ENCODE measurements at regions not wholly inside any gene's neighbourhood (a gene's known extent, or its start where the extent isn't known, plus 50 kb on each side); places are given as distances from the start of the nearest gene placed in this dataset.
"Not testable (repeated sequence)": the region's sequence is repeated elsewhere in the genome, so short reads cannot be mapped to it uniquely, and the experiment has no call there.

GRCh38 chr16:29600111-29601000, 62.7 kb upstream of the SPN start:
- H3K9me2 ChIP-seq (replicated peaks; ENCODE audit: low read depth, low read length); H4K20me1 ChIP-seq (ENCODE audit: insufficient read depth, low read length, poor library complexity, severe bottlenecking); H3K9me3 ChIP-seq (ENCODE audit: insufficient read depth, low read depth, low read length); H3K27me3 ChIP-seq (ENCODE audit: insufficient read depth, low read length, poor library complexity, severe bottlenecking); H3K36me3 ChIP-seq (ENCODE audit: insufficient read depth, low read length); H3F3A ChIP-seq (ENCODE audit: low read depth): not testable (repeated sequence)
- Histone ChIP-seq H2AFZ (ENCODE audit: low read length) (peak overlapping the region; percentile 42; the same call in 1 of the 2 replicates), H3K79me2 (ENCODE audit: insufficient read depth, low read length) (peaks cover 72% of the 10 kb centered on the region), H3K9ac (ENCODE audit: low read depth, low read length, poor library complexity, severe bottlenecking) (peak overlapping the region; percentile 83), H3K4me1 (ENCODE audit: insufficient read depth, low read length, poor library complexity, severe bottlenecking) (peaks cover 16% of the 10 kb centered on the region), H3K4me3 (ENCODE audit: low read length, poor library complexity, severe bottlenecking) (peak overlapping the region; percentile 75), H3K4me2 (ENCODE audit: low read depth, low read length, poor library complexity, severe bottlenecking) (peak overlapping the region; percentile 96)

DNA sequence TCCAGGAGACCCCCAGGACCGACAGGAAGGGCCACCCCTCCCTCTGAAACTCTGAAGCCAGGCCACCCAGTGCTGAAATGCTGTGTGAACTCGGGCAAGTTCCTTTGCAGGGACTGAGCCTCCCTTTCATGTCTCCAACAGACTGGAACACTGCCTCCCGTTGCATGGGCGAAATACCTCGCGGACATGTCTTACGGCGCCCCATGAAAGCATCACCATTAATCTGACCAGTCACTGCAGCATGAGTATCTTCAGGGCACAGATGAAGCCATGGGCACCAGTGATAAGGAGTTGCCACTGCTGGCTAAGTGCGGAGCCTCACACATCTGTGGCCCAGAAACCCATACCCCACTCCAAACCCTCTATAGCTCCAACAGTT, 60.8 kb upstream of the SPN start:
- H3K9ac ChIP-seq (ENCODE audit: low read depth, low read length, poor library complexity, severe bottlenecking); H3K4me2 ChIP-seq (ENCODE audit: low read depth, low read length, poor library complexity, severe bottlenecking); H3F3A ChIP-seq (ENCODE audit: low read depth); H3K4me3 ChIP-seq (ENCODE audit: low read length, poor library complexity, severe bottlenecking); H4K20me1 ChIP-seq (ENCODE audit: insufficient read depth, low read length, poor library complexity, severe bottlenecking); H3K9me3 ChIP-seq (ENCODE audit: insufficient read depth, low read depth, low read length); H3K36me3 ChIP-seq (ENCODE audit: insufficient read depth, low read length); H2AFZ ChIP-seq (ENCODE audit: low read length); H3K27me3 ChIP-seq (ENCODE audit: insufficient read depth, low read length, poor library complexity, severe bottlenecking); H3K9me2 ChIP-seq (replicated peaks; ENCODE audit: low read depth, low read length): not testable (repeated sequence)
- Histone ChIP-seq H3K79me2 (ENCODE audit: insufficient read depth, low read length) (peaks cover 71% of the 10 kb centered on the region), H3K4me1 (ENCODE audit: insufficient read depth, low read length, poor library complexity, severe bottlenecking) (peaks cover 16% of the 10 kb centered on the region)

GRCh38 chr16:29602683-29603088, 60.4 kb upstream of the SPN start:
- H2AFZ ChIP-seq (ENCODE audit: low read length); H3F3A ChIP-seq (ENCODE audit: low read depth); H3K27me3 ChIP-seq (ENCODE audit: insufficient read depth, low read length, poor library complexity, severe bottlenecking); H3K9me3 ChIP-seq (ENCODE audit: insufficient read depth, low read depth, low read length); H3K9me2 ChIP-seq (replicated peaks; ENCODE audit: low read depth, low read length); H3K36me3 ChIP-seq (ENCODE audit: insufficient read depth, low read length); H4K20me1 ChIP-seq (ENCODE audit: insufficient read depth, low read length, poor library complexity, severe bottlenecking); H3K4me3 ChIP-seq (ENCODE audit: low read length, poor library complexity, severe bottlenecking); H3K4me2 ChIP-seq (ENCODE audit: low read depth, low read length, poor library complexity, severe bottlenecking); H3K9ac ChIP-seq (ENCODE audit: low read depth, low read length, poor library complexity, severe bottlenecking): not testable (repeated sequence)
- Histone ChIP-seq H3K79me2 (ENCODE audit: insufficient read depth, low read length) (peaks cover 74% of the 10 kb centered on the region), H3K4me1 (ENCODE audit: insufficient read depth, low read length, poor library complexity, severe bottlenecking) (peaks cover 16% of the 10 kb centered on the region)

DNA sequence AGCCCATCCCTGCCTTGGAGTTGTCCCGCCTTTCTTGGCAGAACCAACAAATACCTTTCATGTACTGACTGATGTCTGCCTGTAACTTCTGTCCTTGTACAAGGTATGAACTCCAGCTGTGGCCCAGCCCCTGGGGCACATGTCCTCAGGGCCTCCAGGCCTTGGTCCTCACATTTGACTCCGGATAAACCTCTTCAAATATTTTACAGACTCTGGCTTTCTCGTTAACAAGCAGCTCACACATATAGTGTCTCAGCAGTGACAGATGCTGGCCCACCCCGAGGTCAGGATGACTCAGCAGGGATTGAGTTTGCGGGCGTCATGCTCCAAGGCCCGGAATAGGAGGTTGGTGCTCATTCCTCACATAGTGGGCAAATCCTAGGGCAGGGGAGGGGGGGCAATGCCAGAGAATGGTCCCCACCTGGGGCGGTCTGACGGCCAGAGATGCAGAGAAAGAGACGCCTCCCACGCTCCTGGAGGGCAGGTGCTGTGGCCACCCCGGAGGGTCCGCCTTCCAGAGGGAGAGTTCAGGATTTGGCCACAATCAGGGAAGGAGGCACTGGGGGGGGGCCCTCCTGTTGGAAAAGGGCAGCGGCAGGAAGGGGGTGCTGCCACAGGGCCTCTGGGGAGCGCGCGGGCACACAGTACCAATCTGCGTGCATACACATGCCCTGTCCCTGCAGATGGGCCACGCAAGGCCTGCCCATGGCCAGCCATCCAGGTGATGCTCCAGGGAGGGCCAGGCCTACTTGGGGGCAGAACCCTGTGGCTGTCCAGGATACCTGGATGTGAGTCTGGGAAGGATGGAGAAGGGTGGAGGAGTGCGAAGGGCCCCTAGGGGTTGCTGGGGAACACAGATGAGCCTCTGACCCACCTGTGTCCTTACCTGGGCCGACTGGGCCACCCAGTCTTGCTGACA, 58.2 kb upstream of the SPN start:
- not testable (repeated sequence) for H3K4me2 ChIP-seq (ENCODE audit: low read depth, low read length, poor library complexity, severe bottlenecking); H3K4me3 ChIP-seq (ENCODE audit: low read length, poor library complexity, severe bottlenecking); H3K9me3 ChIP-seq (ENCODE audit: insufficient read depth, low read depth, low read length); H3K9ac ChIP-seq (ENCODE audit: low read depth, low read length, poor library complexity, severe bottlenecking); H3K27me3 ChIP-seq (ENCODE audit: insufficient read depth, low read length, poor library complexity, severe bottlenecking); H4K20me1 ChIP-seq (ENCODE audit: insufficient read depth, low read length, poor library complexity, severe bottlenecking); H3K36me3 ChIP-seq (ENCODE audit: insufficient read depth, low read length); H3K9me2 ChIP-seq (replicated peaks; ENCODE audit: low read depth, low read length); H3K4me1 ChIP-seq (ENCODE audit: insufficient read depth, low read length, poor library complexity, severe bottlenecking); H3F3A ChIP-seq (ENCODE audit: low read depth); H2AFZ ChIP-seq (ENCODE audit: low read length)
- peaks cover 77% of the 10 kb centered on the region for H3K79me2 ChIP-seq (ENCODE audit: insufficient read depth, low read length)

DNA sequence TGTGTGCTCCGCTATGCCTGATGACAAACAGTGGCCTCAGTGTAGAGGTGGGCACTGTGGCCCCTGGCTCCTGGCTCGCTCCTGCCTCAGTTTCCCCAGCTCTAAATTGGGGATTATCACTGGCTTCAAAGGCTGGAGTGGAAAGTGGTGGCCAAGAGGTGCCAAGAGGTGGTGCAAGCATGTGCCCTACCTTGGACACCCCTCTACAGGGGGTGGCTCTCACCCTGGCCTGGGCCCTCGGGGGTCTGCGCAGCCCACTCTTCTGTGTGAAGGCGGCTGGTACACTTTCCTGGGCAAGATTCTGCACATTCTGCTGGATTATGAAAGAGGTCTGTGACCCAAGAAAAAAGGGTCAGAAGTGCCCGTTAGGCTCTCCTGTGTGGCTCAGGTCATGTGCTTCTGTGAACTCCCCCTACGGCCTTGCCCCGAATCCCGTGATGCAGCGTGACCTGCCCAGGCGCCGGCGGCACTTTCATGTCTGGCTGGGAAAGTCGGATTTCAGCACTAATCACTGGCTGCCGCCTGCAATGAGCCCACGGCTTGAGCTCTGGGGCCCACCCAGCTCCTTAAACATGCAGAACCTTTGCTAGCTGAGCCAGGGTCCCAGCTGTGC, 57.3 kb upstream of the SPN start:
- H3K79me2 ChIP-seq (ENCODE audit: insufficient read depth, low read length), result peaks cover 77% of the 10 kb centered on the region
- not testable (repeated sequence) for H3K9ac ChIP-seq (ENCODE audit: low read depth, low read length, poor library complexity, severe bottlenecking); H4K20me1 ChIP-seq (ENCODE audit: insufficient read depth, low read length, poor library complexity, severe bottlenecking); H3K4me2 ChIP-seq (ENCODE audit: low read depth, low read length, poor library complexity, severe bottlenecking); H3K4me1 ChIP-seq (ENCODE audit: insufficient read depth, low read length, poor library complexity, severe bottlenecking); H3K4me3 ChIP-seq (ENCODE audit: low read length, poor library complexity, severe bottlenecking); H3F3A ChIP-seq (ENCODE audit: low read depth); H3K9me2 ChIP-seq (replicated peaks; ENCODE audit: low read depth, low read length); H3K36me3 ChIP-seq (ENCODE audit: insufficient read depth, low read length); H3K9me3 ChIP-seq (ENCODE audit: insufficient read depth, low read depth, low read length); H3K27me3 ChIP-seq (ENCODE audit: insufficient read depth, low read length, poor library complexity, severe bottlenecking); H2AFZ ChIP-seq (ENCODE audit: low read length)

DNA sequence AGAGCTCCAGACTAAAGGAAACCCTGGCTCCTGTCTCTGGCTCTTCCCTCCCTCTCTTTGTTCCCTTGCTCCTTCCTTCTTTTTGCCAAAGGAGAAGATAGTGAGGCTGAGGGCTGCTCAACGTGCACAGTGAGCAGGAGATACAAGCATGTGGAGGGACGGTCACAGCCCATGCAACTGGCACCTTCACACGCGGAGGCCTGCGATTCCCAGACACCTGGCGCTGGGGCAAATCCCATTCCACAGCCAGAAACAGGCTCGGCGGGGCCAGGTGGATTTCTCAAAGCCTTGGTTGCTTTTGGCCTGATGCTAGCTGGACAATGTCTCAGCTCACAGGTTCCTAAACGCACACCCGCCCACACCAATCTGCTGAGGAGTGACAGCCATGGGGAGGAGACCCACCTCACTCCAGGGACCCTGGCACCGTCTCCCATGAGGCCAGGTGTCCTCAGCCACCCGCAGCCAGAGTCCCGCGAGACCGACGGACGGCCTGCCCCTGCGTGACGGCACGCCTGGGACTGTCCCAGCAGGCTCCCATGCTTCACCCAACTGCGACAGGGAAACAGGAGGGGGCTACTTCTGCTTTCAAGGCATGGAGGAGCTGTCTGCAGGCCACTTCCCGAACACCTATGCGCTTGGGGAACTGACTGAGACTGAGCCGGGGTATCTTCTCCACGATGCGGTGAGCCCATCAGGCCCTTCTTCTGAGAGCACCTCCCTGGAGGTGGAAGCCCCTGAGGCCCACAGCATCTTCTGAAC, 56.2 kb upstream of the SPN start:
- H4K20me1 ChIP-seq (ENCODE audit: insufficient read depth, low read length, poor library complexity, severe bottlenecking); H3K9ac ChIP-seq (ENCODE audit: low read depth, low read length, poor library complexity, severe bottlenecking); H3K9me3 ChIP-seq (ENCODE audit: insufficient read depth, low read depth, low read length); H3F3A ChIP-seq (ENCODE audit: low read depth); H3K27me3 ChIP-seq (ENCODE audit: insufficient read depth, low read length, poor library complexity, severe bottlenecking); H2AFZ ChIP-seq (ENCODE audit: low read length); H3K9me2 ChIP-seq (replicated peaks; ENCODE audit: low read depth, low read length); H3K36me3 ChIP-seq (ENCODE audit: insufficient read depth, low read length); H3K4me3 ChIP-seq (ENCODE audit: low read length, poor library complexity, severe bottlenecking); H3K4me1 ChIP-seq (ENCODE audit: insufficient read depth, low read length, poor library complexity, severe bottlenecking): not testable (repeated sequence)
- peaks cover 75% of the 10 kb centered on the region for H3K79me2 ChIP-seq (ENCODE audit: insufficient read depth, low read length)
- peak overlapping the region; percentile 31 for H3K4me2 ChIP-seq (ENCODE audit: low read depth, low read length, poor library complexity, severe bottlenecking)
